H1 (cell line): ENCODE measurements at regions not wholly inside any gene's neighbourhood (a gene's known extent, or its start where the extent isn't known, plus 50 kb on each side); places are given as distances from the start of the nearest gene placed in this dataset.

Experiments used
- CTCF ChIA-PET: fragments of 300-600 bp; sonication (Branson Sonifier 250); formaldehyde crosslinking; loops from one replicate; lab custom pipeline; 2021; ENCODE audit not compliant: partially characterized antibody; lab: Charles Lee
- POLR2A ChIA-PET: fragments of 300-600 bp; sonication (Branson Sonifier 250); formaldehyde crosslinking; loops from one replicate; lab custom pipeline; 2021; ENCODE audit warnings: inconsistent platforms; ENCODE audit not compliant: partially characterized antibody; lab: Charles Lee
- DNase-seq, 2 experiments: peaks; one replicate each; pipeline versions ENCODE4 v3.0.0 to v3.0.0-alpha.2; 2010 to 2022; ENCODE audit warnings: low spot score in 2 of 2, low read depth in 1 of 2, mixed read lengths in 1 of 2
- FAIRE-seq: peaks from 2 replicates; lab custom pipeline; 2011; peaks lifted over from hg19 to GRCh38; lab: Jason Lieb, UNC
- H2AFZ ChIP-seq: 2 replicates; pipeline ENCODE4 v1.8.1; 2012; ENCODE audit warnings: low read length, inconsistent platforms
- H2AK5ac ChIP-seq: 2 replicates; pipeline ENCODE4 v1.6.1; 2013; ENCODE audit warnings: low read depth, low read length
- H2BK120ac ChIP-seq: replicated peaks from 2 replicates; pipeline ENCODE3; 2013; ENCODE audit warnings: low read depth, low read length, inconsistent platforms
- H2BK12ac ChIP-seq: 2 replicates; pipeline ENCODE4 v1.6.1; 2013; ENCODE audit warnings: low read depth, low read length
- H2BK15ac ChIP-seq: 2 replicates; pipeline ENCODE4 v1.6.1; 2013; ENCODE audit warnings: low read length
- H2BK20ac ChIP-seq: 2 replicates; pipeline ENCODE4 v1.6.1; 2013; ENCODE audit warnings: low read length
- H2BK5ac ChIP-seq: 2 replicates; pipeline ENCODE4 v1.6.1; 2013; ENCODE audit warnings: low read depth, low read length
- H3K14ac ChIP-seq: 2 replicates; pipeline ENCODE4 v1.6.1; 2013; ENCODE audit warnings: inconsistent platforms; ENCODE audit not compliant: insufficient read length
- H3K18ac ChIP-seq: 2 replicates; pipeline ENCODE4 v1.6.1; 2013; ENCODE audit warnings: low read length; ENCODE audit errors: extremely low read depth
- H3K23ac ChIP-seq: 2 replicates; pipeline ENCODE4 v1.6.1; 2013; ENCODE audit warnings: inconsistent platforms; ENCODE audit not compliant: insufficient read length
- H3K23me2 ChIP-seq: 2 replicates; pipeline ENCODE4 v1.6.1; 2013; ENCODE audit warnings: low read depth, low read length
- H3K27ac ChIP-seq: 2 replicates; pipeline ENCODE4 v1.6.1; 2011; ENCODE audit warnings: low read depth, low read length, inconsistent platforms
- H3K27me3 ChIP-seq, 4 experiments: replicated peaks in 1 of 4; 1 replicate in 1 of 4; 2 replicates in 3 of 4; pipeline versions ENCODE4 v1.6.1 to v1.8.1; 2011 to 2013; ENCODE audit warnings: low read length in 3 of 4, mild to moderate bottlenecking in 3 of 4, inconsistent platforms in 2 of 4, mixed read lengths in 2 of 4, moderate library complexity in 1 of 4; ENCODE audit not compliant: control insufficient read depth in 3 of 4, insufficient read depth in 3 of 4; ENCODE audit errors: extremely low read depth in 1 of 4
- H3K36me3 ChIP-seq, 4 experiments: 2 replicates each; pipeline versions ENCODE4 v1.6.1 to v1.8.1; 2011 to 2013; ENCODE audit warnings: mild to moderate bottlenecking in 4 of 4, low read length in 3 of 4, moderate library complexity in 2 of 4, control low read depth in 1 of 4, inconsistent platforms in 1 of 4; ENCODE audit not compliant: insufficient read depth in 4 of 4, control insufficient read depth in 2 of 4
- H3K4ac ChIP-seq: replicated peaks from 2 replicates; pipeline ENCODE3; 2013; ENCODE audit warnings: low read length, low read depth, mixed read lengths, inconsistent platforms; ENCODE audit not compliant: insufficient read length
- H3K4me1 ChIP-seq, 4 experiments: replicated peaks in 1 of 4; 1 replicate in 1 of 4; 2 replicates in 3 of 4; pipeline versions ENCODE4 v1.6.1 to v1.8.1; 2011 to 2013; ENCODE audit warnings: low read length in 3 of 4, inconsistent platforms in 2 of 4, mixed read lengths in 1 of 4; ENCODE audit not compliant: insufficient read depth in 4 of 4, control insufficient read depth in 3 of 4
- H3K4me2 ChIP-seq, 2 experiments: 2 replicates each; pipeline versions ENCODE4 v1.6.1 to v1.8.1; 2011 to 2013; ENCODE audit warnings: low read depth in 2 of 2, low read length in 2 of 2, control low read depth in 1 of 2, inconsistent platforms in 1 of 2, mild to moderate bottlenecking in 1 of 2; ENCODE audit not compliant: insufficient read depth in 1 of 2
- H3K4me3 ChIP-seq, 4 experiments: fragments of 200-600, 300-600 bp in 1 of 4; sonication (generic), shearing (Covaris generic), sonication (Bioruptor Twin) in 1 of 4; 2 replicates each; pipeline versions ENCODE4 v1.5.1 to v1.8.1; 2011 to 2016; ENCODE audit warnings: low read length in 4 of 4, low read depth in 3 of 4, control low read depth in 2 of 4, inconsistent platforms in 2 of 4, mild to moderate bottlenecking in 2 of 4, mixed read lengths in 1 of 4, moderate library complexity in 1 of 4; ENCODE audit not compliant: insufficient read depth in 2 of 4; ENCODE audit errors: extremely low read depth in 1 of 4
- H3K56ac ChIP-seq: replicated peaks from 2 replicates; pipeline ENCODE3; 2013; ENCODE audit warnings: low read depth, mild to moderate bottlenecking, mixed read lengths, low read length, inconsistent platforms; ENCODE audit not compliant: insufficient read length
- H3K79me1 ChIP-seq: 2 replicates; pipeline ENCODE4 v1.6.1; 2013; ENCODE audit warnings: low read depth, low read length, control low read depth
- H3K79me2 ChIP-seq, 2 experiments: 2 replicates each; pipeline versions ENCODE4 v1.6.1 to v1.8.1; 2012 to 2013; ENCODE audit warnings: low read length in 2 of 2, mild to moderate bottlenecking in 2 of 2, inconsistent platforms in 1 of 2; ENCODE audit not compliant: insufficient read depth in 2 of 2, control insufficient read depth in 1 of 2
- H3K9ac ChIP-seq, 4 experiments: replicated peaks in 1 of 4; 1 replicate in 1 of 4; 2 replicates in 3 of 4; pipeline versions ENCODE4 v1.6.1 to v1.8.1; 2011 to 2013; ENCODE audit warnings: low read depth in 3 of 4, low read length in 3 of 4, control low read depth in 2 of 4, mild to moderate bottlenecking in 2 of 4, moderate library complexity in 2 of 4, inconsistent platforms in 1 of 4; ENCODE audit errors: extremely low read depth in 1 of 4
- H3K9me3 ChIP-seq, 2 experiments: 2 replicates each; pipeline versions ENCODE4 v1.6.1 to v1.8.1; 2012 to 2013; ENCODE audit warnings: mild to moderate bottlenecking in 2 of 2, moderate library complexity in 2 of 2, control low read depth in 1 of 2, inconsistent platforms in 1 of 2, low read depth in 1 of 2, low read length in 1 of 2, mixed read lengths in 1 of 2; ENCODE audit not compliant: insufficient read depth in 2 of 2
- H4K20me1 ChIP-seq, 2 experiments: replicated peaks in 1 of 2; 2 replicates each; pipeline versions ENCODE3 to v1.8.1; 2011 to 2013; ENCODE audit warnings: inconsistent platforms in 2 of 2, low read length in 2 of 2, mild to moderate bottlenecking in 1 of 2; ENCODE audit not compliant: insufficient read depth in 2 of 2, control insufficient read depth in 1 of 2
- H4K5ac ChIP-seq: 2 replicates; pipeline ENCODE4 v1.6.1; 2013; ENCODE audit warnings: low read length, low read depth, mixed read lengths, inconsistent platforms; ENCODE audit not compliant: insufficient read length
- H4K8ac ChIP-seq: 2 replicates; pipeline ENCODE4 v1.8.0; 2013; ENCODE audit warnings: mild to moderate bottlenecking, moderate library complexity, low read length, inconsistent platforms; ENCODE audit not compliant: insufficient read depth; ENCODE audit errors: extremely low read depth
- H4K91ac ChIP-seq: replicated peaks from 2 replicates; pipeline ENCODE3; 2013; ENCODE audit warnings: low read length, mixed read lengths, inconsistent platforms; ENCODE audit not compliant: insufficient read length
- BACH1 ChIP-seq: IDR thresholded peaks from 2 replicates; pipeline ENCODE4 v1.6.1; 2012; ENCODE audit warnings: low read length, improper control_type of control experiment
- CTBP2 ChIP-seq: IDR thresholded peaks from 2 replicates; pipeline ENCODE4 v1.7.0; 2011; ENCODE audit warnings: borderline replicate concordance, mild to moderate bottlenecking, moderate library complexity, mixed read lengths, low read length; ENCODE audit not compliant: insufficient read depth, insufficient read length
- RXRA ChIP-seq: IDR thresholded peaks from 2 replicates; pipeline ENCODE4 v1.6.1; 2011; ENCODE audit warnings: low read depth, mild to moderate bottlenecking, low read length, moderate library complexity; ENCODE audit not compliant: insufficient read depth
- TAF7 ChIP-seq: optimal IDR thresholded peaks from 2 replicates; pipeline ENCODE3; 2011; ENCODE audit warnings: low read depth, mild to moderate bottlenecking, inconsistent platforms, low read length, moderate library complexity, borderline replicate concordance
- WGBS, 2 experiments: shearing (Covaris generic) in 1 of 2; methylation state at CpG; one replicate each; pipeline versions ENCODE4 v1.1.6 to v1.1.7; 2013 to 2015; ENCODE audit warnings: low lambda C conversion rate in 2 of 2, mixed read lengths in 2 of 2, inconsistent platforms in 1 of 2, low coverage in 1 of 2, missing lambda C conversion rate in 1 of 2; ENCODE audit not compliant: insufficient replicate concordance in 2 of 2, insufficient coverage in 1 of 2, insufficient read length in 1 of 2; ENCODE audit errors: extremely low coverage in 1 of 2, missing lambda C conversion rate in 1 of 2; 5-methylcytosine and 5-hydroxymethylcytosine counted together

DNA sequence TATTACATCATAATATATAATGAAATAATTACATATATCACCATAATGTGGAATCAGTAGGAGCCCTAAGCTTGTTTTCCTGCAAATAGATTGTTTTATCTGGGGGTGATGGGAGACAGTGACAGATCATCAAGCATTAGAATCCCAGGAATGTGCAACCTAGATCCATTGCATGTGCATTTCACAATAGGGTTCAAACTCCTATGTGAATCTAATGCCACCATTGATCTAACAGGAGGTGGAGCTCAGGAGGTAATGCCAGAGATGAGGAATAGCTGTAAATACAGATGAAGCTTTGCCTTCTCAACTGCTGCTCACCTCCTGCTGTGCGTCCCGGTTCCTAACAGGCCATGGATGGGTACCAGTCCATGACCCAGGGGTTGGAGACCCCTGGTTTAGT lies 63.8 kb upstream of the CHORDC1 start:
- H3K27me3 ChIP-seq, result no peaks in the 10 kb centered on the region
- no peaks in the 10 kb centered on the region for H4K20me1 ChIP-seq
- H2BK12ac ChIP-seq, result no peak overlapping the region
- CTCF ChIA-PET, result interaction anchor here (1.2 to 3.8 kb wide), 4 partner anchors 82 to 178 kb away, joined by 3 to 21 read pairs (median 4); no protein-coding TSS in a partner anchor
- H3K9ac ChIP-seq, result no peak overlapping the region
- no peak overlapping the region for H2BK20ac ChIP-seq
- no peak overlapping the region for H4K91ac ChIP-seq
- H2BK5ac ChIP-seq, result no peak overlapping the region
- no peaks in the 10 kb centered on the region for H3K9me3 ChIP-seq
- H3K4me1 ChIP-seq, result no peaks in the 10 kb centered on the region
- H3K14ac ChIP-seq, result no peak overlapping the region
- H2AFZ ChIP-seq, result no peak overlapping the region
- no peaks in the 10 kb centered on the region for H3K23me2 ChIP-seq
- H3K56ac ChIP-seq, result no peak overlapping the region
- H3K36me3 ChIP-seq, result no peaks in the 10 kb centered on the region
- POLR2A ChIA-PET, result no interaction called here
- 92% methylated on average over 2 of the region's 2 CpGs; no CpG with 5 or more reads in 1 of the 2 experiments for WGBS, 2 experiments
- H2BK15ac ChIP-seq, result no peak overlapping the region
- H3K4me3 ChIP-seq, result no peak overlapping the region
- no peaks in the 10 kb centered on the region; the same call in 1 of the 2 replicates for H3K79me1 ChIP-seq
- H4K5ac ChIP-seq, result no peak overlapping the region
- H3K18ac ChIP-seq, result no peak overlapping the region
- no peaks in the 10 kb centered on the region for H3K79me2 ChIP-seq
- TF ChIP-seq RXRA (no peak), BACH1 (no peak), CTBP2 (no peak), TAF7 (no peak)
- no peak overlapping the region for H4K8ac ChIP-seq
- FAIRE-seq (no peak), DNase-seq (no peak)
- H3K27ac ChIP-seq, result no peak overlapping the region
- no peak overlapping the region for H3K23ac ChIP-seq
- H3K4ac ChIP-seq, result no peak overlapping the region
- no peak overlapping the region for H3K4me2 ChIP-seq
- H2BK120ac ChIP-seq, result no peak overlapping the region
- H2AK5ac ChIP-seq, result no peak overlapping the region
